H1 (cell line): ENCODE measurements at regions not wholly inside any gene's neighbourhood (a gene's known extent, or its start where the extent isn't known, plus 50 kb on each side); places are given as distances from the start of the nearest gene placed in this dataset.

Experiments
- CEBPB ChIP-seq: IDR thresholded peaks from 2 replicates; pipeline ENCODE4 v1.6.1; 2012; ENCODE audit warnings: low read depth, low read length
- CTCF ChIP-seq, 3 experiments: IDR thresholded peaks; 1 replicate in 2 of 3; 2 replicates in 1 of 3; pipeline versions ENCODE4 v1.5.1 to v1.6.1; 2011; ENCODE audit warnings: low read length in 3 of 3, mild to moderate bottlenecking in 3 of 3, inconsistent platforms in 2 of 3, low read depth in 1 of 3, moderate library complexity in 1 of 3; ENCODE audit not compliant: insufficient read depth in 1 of 3; ENCODE audit errors: control extremely low read depth in 1 of 3
- JUND ChIP-seq: IDR thresholded peaks from 2 replicates; pipeline ENCODE4 v1.6.1; 2011; ENCODE audit warnings: mild to moderate bottlenecking, improper control_type of control experiment, low read length
- POLR2A ChIP-seq, 2 experiments: IDR thresholded peaks; 1 replicate in 1 of 2; 2 replicates in 1 of 2; pipeline ENCODE4 v1.6.1; 2011; ENCODE audit warnings: low read depth in 2 of 2, low read length in 2 of 2, mild to moderate bottlenecking in 2 of 2; ENCODE audit errors: control extremely low read depth in 1 of 2
- RAD21 ChIP-seq, 2 experiments: IDR thresholded peaks in 1 of 2; conservative IDR thresholded peaks in 1 of 2; 2 replicates each; pipeline ENCODE4 v1.6.1; 2011; ENCODE audit warnings: low read depth in 2 of 2, low read length in 2 of 2, improper control_type of control experiment in 1 of 2, inconsistent platforms in 1 of 2, mild to moderate bottlenecking in 1 of 2, moderate library complexity in 1 of 2
- RNF2 ChIP-seq: fragments of 200-900, 300-1000 bp; sonication (generic); IDR thresholded peaks from 2 replicates; pipeline ENCODE4 v1.7.1; 2016; ENCODE audit warnings: borderline replicate concordance, low read depth, mild to moderate bottlenecking, antibody characterized with exemption, low read length; ENCODE audit not compliant: poor library complexity, severe bottlenecking; ENCODE audit errors: missing control alignments

GRCh38 chr2:119088416-119088815 lies 70.1 kb downstream of the C1QL2 start:
- TF ChIP-seq POLR2A (IDR thresholded peaks at IDR 0.05; ENCODE audit: control extremely low read depth in 1 of 2, low read depth in 2 of 2, low read length in 2 of 2) (no peak), RAD21 (IDR thresholded peaks at IDR 0.05 in 1 of 2, conservative IDR thresholded peaks at IDR 0.05 in 1 of 2; ENCODE audit: low read depth in 2 of 2, low read length in 2 of 2) (no peak), RNF2 (no peak), CTCF (IDR thresholded peaks at IDR 0.05; ENCODE audit: control extremely low read depth in 1 of 3, insufficient read depth in 1 of 3, low read depth in 1 of 3, low read length in 3 of 3) (no peak), JUND (no peak), CEBPB (no peak)
